Uterus (tissue), 2 donors: ENCODE measurements at regions not wholly inside any gene's neighbourhood (a gene's known extent, or its start where the extent isn't known, plus 50 kb on each side); places are given as distances from the start of the nearest gene placed in this dataset.

ENCODE experiments used
- POLR2A ChIP-seq, 2 donors: fragments of 450-650 bp; IDR thresholded peaks; one replicate each; pipeline ENCODE4 v1.6.1; 2016; ENCODE audit warnings: antibody characterized with exemption in 2 of 2, mild to moderate bottlenecking in 1 of 2, moderate library complexity in 1 of 2
- TF ChIP-seq, protein P1 (sequence below), 4 experiments: fragments of 200-600 bp in 2 of 4; fragments of 450-650 bp in 2 of 4; sonication (generic) in 2 of 4; IDR thresholded peaks; one replicate each; pipeline ENCODE4 v1.5.1; 2016 to 2019; ENCODE audit warnings: antibody characterized with exemption in 4 of 4, mild to moderate bottlenecking in 2 of 4, moderate library complexity in 1 of 4

DNA sequence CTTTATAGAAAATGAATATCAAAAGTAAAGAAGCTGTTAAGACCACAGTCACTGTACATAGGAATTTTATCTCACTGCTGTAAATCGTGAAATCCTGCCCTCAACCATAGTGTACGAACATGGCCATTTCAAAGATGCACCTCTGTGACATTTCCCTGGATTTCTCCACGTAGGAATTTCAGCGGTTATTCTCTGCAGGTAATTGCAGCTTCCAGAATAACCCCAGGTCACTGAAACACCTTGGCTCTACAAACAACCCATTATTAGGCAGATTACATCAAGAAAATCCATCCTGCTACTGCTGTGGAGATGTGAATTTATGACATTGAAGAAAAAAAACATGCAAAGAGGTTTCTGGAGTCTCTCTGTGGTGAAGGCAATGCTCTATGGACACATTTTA lies 196.2 kb upstream of the USP25 start:
- TF ChIP-seq, protein P1, sequence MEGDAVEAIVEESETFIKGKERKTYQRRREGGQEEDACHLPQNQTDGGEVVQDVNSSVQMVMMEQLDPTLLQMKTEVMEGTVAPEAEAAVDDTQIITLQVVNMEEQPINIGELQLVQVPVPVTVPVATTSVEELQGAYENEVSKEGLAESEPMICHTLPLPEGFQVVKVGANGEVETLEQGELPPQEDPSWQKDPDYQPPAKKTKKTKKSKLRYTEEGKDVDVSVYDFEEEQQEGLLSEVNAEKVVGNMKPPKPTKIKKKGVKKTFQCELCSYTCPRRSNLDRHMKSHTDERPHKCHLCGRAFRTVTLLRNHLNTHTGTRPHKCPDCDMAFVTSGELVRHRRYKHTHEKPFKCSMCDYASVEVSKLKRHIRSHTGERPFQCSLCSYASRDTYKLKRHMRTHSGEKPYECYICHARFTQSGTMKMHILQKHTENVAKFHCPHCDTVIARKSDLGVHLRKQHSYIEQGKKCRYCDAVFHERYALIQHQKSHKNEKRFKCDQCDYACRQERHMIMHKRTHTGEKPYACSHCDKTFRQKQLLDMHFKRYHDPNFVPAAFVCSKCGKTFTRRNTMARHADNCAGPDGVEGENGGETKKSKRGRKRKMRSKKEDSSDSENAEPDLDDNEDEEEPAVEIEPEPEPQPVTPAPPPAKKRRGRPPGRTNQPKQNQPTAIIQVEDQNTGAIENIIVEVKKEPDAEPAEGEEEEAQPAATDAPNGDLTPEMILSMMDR (IDR thresholded peaks at IDR 0.05), result no peak
- TF ChIP-seq POLR2A (IDR thresholded peaks at IDR 0.05), result no peak
